H1 (cell line): ENCODE measurements at regions not wholly inside any gene's neighbourhood (a gene's known extent, or its start where the extent isn't known, plus 50 kb on each side); places are given as distances from the start of the nearest gene placed in this dataset.

ENCODE experiments used
- CTCF ChIA-PET: fragments of 300-600 bp; sonication (Branson Sonifier 250); formaldehyde crosslinking; loops from one replicate; lab custom pipeline; 2021; ENCODE audit not compliant: partially characterized antibody; lab: Charles Lee
- POLR2A ChIA-PET: fragments of 300-600 bp; sonication (Branson Sonifier 250); formaldehyde crosslinking; loops from one replicate; lab custom pipeline; 2021; ENCODE audit warnings: inconsistent platforms; ENCODE audit not compliant: partially characterized antibody; lab: Charles Lee
- DNase-seq, 2 experiments: peaks; one replicate each; pipeline versions ENCODE4 v3.0.0 to v3.0.0-alpha.2; 2010 to 2022; ENCODE audit warnings: low spot score in 2 of 2, low read depth in 1 of 2, mixed read lengths in 1 of 2
- FAIRE-seq: peaks from 2 replicates; lab custom pipeline; 2011; peaks lifted over from hg19 to GRCh38; lab: Jason Lieb, UNC
- H2AFZ ChIP-seq: 2 replicates; pipeline ENCODE4 v1.8.1; 2012; ENCODE audit warnings: low read length, inconsistent platforms
- H2AK5ac ChIP-seq: 2 replicates; pipeline ENCODE4 v1.6.1; 2013; ENCODE audit warnings: low read depth, low read length
- H2BK120ac ChIP-seq: replicated peaks from 2 replicates; pipeline ENCODE3; 2013; ENCODE audit warnings: low read depth, low read length, inconsistent platforms
- H2BK12ac ChIP-seq: 2 replicates; pipeline ENCODE4 v1.6.1; 2013; ENCODE audit warnings: low read depth, low read length
- H2BK15ac ChIP-seq: 2 replicates; pipeline ENCODE4 v1.6.1; 2013; ENCODE audit warnings: low read length
- H2BK20ac ChIP-seq: 2 replicates; pipeline ENCODE4 v1.6.1; 2013; ENCODE audit warnings: low read length
- H2BK5ac ChIP-seq: 2 replicates; pipeline ENCODE4 v1.6.1; 2013; ENCODE audit warnings: low read depth, low read length
- H3K14ac ChIP-seq: 2 replicates; pipeline ENCODE4 v1.6.1; 2013; ENCODE audit warnings: inconsistent platforms; ENCODE audit not compliant: insufficient read length
- H3K18ac ChIP-seq: 2 replicates; pipeline ENCODE4 v1.6.1; 2013; ENCODE audit warnings: low read length; ENCODE audit errors: extremely low read depth
- H3K23ac ChIP-seq: 2 replicates; pipeline ENCODE4 v1.6.1; 2013; ENCODE audit warnings: inconsistent platforms; ENCODE audit not compliant: insufficient read length
- H3K23me2 ChIP-seq: 2 replicates; pipeline ENCODE4 v1.6.1; 2013; ENCODE audit warnings: low read depth, low read length
- H3K27ac ChIP-seq: 2 replicates; pipeline ENCODE4 v1.6.1; 2011; ENCODE audit warnings: low read depth, low read length, inconsistent platforms
- H3K27me3 ChIP-seq, 4 experiments: replicated peaks in 1 of 4; 1 replicate in 1 of 4; 2 replicates in 3 of 4; pipeline versions ENCODE4 v1.6.1 to v1.8.1; 2011 to 2013; ENCODE audit warnings: low read length in 3 of 4, mild to moderate bottlenecking in 3 of 4, inconsistent platforms in 2 of 4, mixed read lengths in 2 of 4, moderate library complexity in 1 of 4; ENCODE audit not compliant: control insufficient read depth in 3 of 4, insufficient read depth in 3 of 4; ENCODE audit errors: extremely low read depth in 1 of 4
- H3K36me3 ChIP-seq, 4 experiments: 2 replicates each; pipeline versions ENCODE4 v1.6.1 to v1.8.1; 2011 to 2013; ENCODE audit warnings: mild to moderate bottlenecking in 4 of 4, low read length in 3 of 4, moderate library complexity in 2 of 4, control low read depth in 1 of 4, inconsistent platforms in 1 of 4; ENCODE audit not compliant: insufficient read depth in 4 of 4, control insufficient read depth in 2 of 4
- H3K4ac ChIP-seq: replicated peaks from 2 replicates; pipeline ENCODE3; 2013; ENCODE audit warnings: low read length, low read depth, mixed read lengths, inconsistent platforms; ENCODE audit not compliant: insufficient read length
- H3K4me1 ChIP-seq, 4 experiments: replicated peaks in 1 of 4; 1 replicate in 1 of 4; 2 replicates in 3 of 4; pipeline versions ENCODE4 v1.6.1 to v1.8.1; 2011 to 2013; ENCODE audit warnings: low read length in 3 of 4, inconsistent platforms in 2 of 4, mixed read lengths in 1 of 4; ENCODE audit not compliant: insufficient read depth in 4 of 4, control insufficient read depth in 3 of 4
- H3K4me2 ChIP-seq, 2 experiments: 2 replicates each; pipeline versions ENCODE4 v1.6.1 to v1.8.1; 2011 to 2013; ENCODE audit warnings: low read depth in 2 of 2, low read length in 2 of 2, control low read depth in 1 of 2, inconsistent platforms in 1 of 2, mild to moderate bottlenecking in 1 of 2; ENCODE audit not compliant: insufficient read depth in 1 of 2
- H3K4me3 ChIP-seq, 4 experiments: fragments of 200-600, 300-600 bp in 1 of 4; sonication (generic), shearing (Covaris generic), sonication (Bioruptor Twin) in 1 of 4; 2 replicates each; pipeline versions ENCODE4 v1.5.1 to v1.8.1; 2011 to 2016; ENCODE audit warnings: low read length in 4 of 4, low read depth in 3 of 4, control low read depth in 2 of 4, inconsistent platforms in 2 of 4, mild to moderate bottlenecking in 2 of 4, mixed read lengths in 1 of 4, moderate library complexity in 1 of 4; ENCODE audit not compliant: insufficient read depth in 2 of 4; ENCODE audit errors: extremely low read depth in 1 of 4
- H3K56ac ChIP-seq: replicated peaks from 2 replicates; pipeline ENCODE3; 2013; ENCODE audit warnings: low read depth, mild to moderate bottlenecking, mixed read lengths, low read length, inconsistent platforms; ENCODE audit not compliant: insufficient read length
- H3K79me1 ChIP-seq: 2 replicates; pipeline ENCODE4 v1.6.1; 2013; ENCODE audit warnings: low read depth, low read length, control low read depth
- H3K79me2 ChIP-seq, 2 experiments: 2 replicates each; pipeline versions ENCODE4 v1.6.1 to v1.8.1; 2012 to 2013; ENCODE audit warnings: low read length in 2 of 2, mild to moderate bottlenecking in 2 of 2, inconsistent platforms in 1 of 2; ENCODE audit not compliant: insufficient read depth in 2 of 2, control insufficient read depth in 1 of 2
- H3K9ac ChIP-seq, 4 experiments: replicated peaks in 1 of 4; 1 replicate in 1 of 4; 2 replicates in 3 of 4; pipeline versions ENCODE4 v1.6.1 to v1.8.1; 2011 to 2013; ENCODE audit warnings: low read depth in 3 of 4, low read length in 3 of 4, control low read depth in 2 of 4, mild to moderate bottlenecking in 2 of 4, moderate library complexity in 2 of 4, inconsistent platforms in 1 of 4; ENCODE audit errors: extremely low read depth in 1 of 4
- H3K9me3 ChIP-seq, 2 experiments: 2 replicates each; pipeline versions ENCODE4 v1.6.1 to v1.8.1; 2012 to 2013; ENCODE audit warnings: mild to moderate bottlenecking in 2 of 2, moderate library complexity in 2 of 2, control low read depth in 1 of 2, inconsistent platforms in 1 of 2, low read depth in 1 of 2, low read length in 1 of 2, mixed read lengths in 1 of 2; ENCODE audit not compliant: insufficient read depth in 2 of 2
- H4K20me1 ChIP-seq, 2 experiments: replicated peaks in 1 of 2; 2 replicates each; pipeline versions ENCODE3 to v1.8.1; 2011 to 2013; ENCODE audit warnings: inconsistent platforms in 2 of 2, low read length in 2 of 2, mild to moderate bottlenecking in 1 of 2; ENCODE audit not compliant: insufficient read depth in 2 of 2, control insufficient read depth in 1 of 2
- H4K5ac ChIP-seq: 2 replicates; pipeline ENCODE4 v1.6.1; 2013; ENCODE audit warnings: low read length, low read depth, mixed read lengths, inconsistent platforms; ENCODE audit not compliant: insufficient read length
- H4K8ac ChIP-seq: 2 replicates; pipeline ENCODE4 v1.8.0; 2013; ENCODE audit warnings: mild to moderate bottlenecking, moderate library complexity, low read length, inconsistent platforms; ENCODE audit not compliant: insufficient read depth; ENCODE audit errors: extremely low read depth
- H4K91ac ChIP-seq: replicated peaks from 2 replicates; pipeline ENCODE3; 2013; ENCODE audit warnings: low read length, mixed read lengths, inconsistent platforms; ENCODE audit not compliant: insufficient read length
- ASH2L ChIP-seq: fragments of 200-600, 300-600 bp; sonication (generic); IDR thresholded peaks from one replicate; pipeline ENCODE4 v1.7.1; 2017; ENCODE audit warnings: low read length
- BACH1 ChIP-seq: IDR thresholded peaks from 2 replicates; pipeline ENCODE4 v1.6.1; 2012; ENCODE audit warnings: low read length, improper control_type of control experiment
- CTCF ChIP-seq, 3 experiments: IDR thresholded peaks; 1 replicate in 2 of 3; 2 replicates in 1 of 3; pipeline versions ENCODE4 v1.5.1 to v1.6.1; 2011; ENCODE audit warnings: low read length in 3 of 3, mild to moderate bottlenecking in 3 of 3, inconsistent platforms in 2 of 3, low read depth in 1 of 3, moderate library complexity in 1 of 3; ENCODE audit not compliant: insufficient read depth in 1 of 3; ENCODE audit errors: control extremely low read depth in 1 of 3
- EGR1 ChIP-seq: IDR thresholded peaks from 2 replicates; pipeline ENCODE4 v1.6.1; 2011; ENCODE audit warnings: low read depth, low read length, borderline replicate concordance
- NANOG ChIP-seq: IDR thresholded peaks from 2 replicates; pipeline ENCODE4 v1.6.1; 2011; ENCODE audit warnings: low read length, low read depth, mild to moderate bottlenecking, inconsistent platforms; ENCODE audit not compliant: insufficient read depth, poor library complexity, severe bottlenecking
- PHF8 ChIP-seq: fragments of 200-600 bp; sonication (generic); conservative IDR thresholded peaks from 2 replicates; pipeline ENCODE4 v1.7.1; 2012; ENCODE audit warnings: low read depth, mild to moderate bottlenecking, inconsistent platforms, low read length, moderate library complexity
- POLR2AphosphoS5 ChIP-seq: IDR thresholded peaks from 2 replicates; pipeline ENCODE4 v1.6.1; 2011; ENCODE audit warnings: low read depth, low read length
- RXRA ChIP-seq: IDR thresholded peaks from 2 replicates; pipeline ENCODE4 v1.6.1; 2011; ENCODE audit warnings: low read depth, mild to moderate bottlenecking, low read length, moderate library complexity; ENCODE audit not compliant: insufficient read depth
- SIRT6 ChIP-seq: IDR thresholded peaks from one replicate; pipeline ENCODE4 v1.7.1; 2012; ENCODE audit warnings: low read length, inconsistent platforms
- SRF ChIP-seq: IDR thresholded peaks from 2 replicates; pipeline ENCODE4 v1.6.1; 2011; ENCODE audit warnings: mild to moderate bottlenecking, low read depth, low read length, moderate library complexity
- TAF7 ChIP-seq: optimal IDR thresholded peaks from 2 replicates; pipeline ENCODE3; 2011; ENCODE audit warnings: low read depth, mild to moderate bottlenecking, inconsistent platforms, low read length, moderate library complexity, borderline replicate concordance
- TCF12 ChIP-seq: IDR thresholded peaks from 2 replicates; pipeline ENCODE4 v1.6.1; 2011; ENCODE audit warnings: low read depth, mild to moderate bottlenecking, low read length
- WGBS, 2 experiments: shearing (Covaris generic) in 1 of 2; methylation state at CpG; one replicate each; pipeline versions ENCODE4 v1.1.6 to v1.1.7; 2013 to 2015; ENCODE audit warnings: low lambda C conversion rate in 2 of 2, mixed read lengths in 2 of 2, inconsistent platforms in 1 of 2, low coverage in 1 of 2, missing lambda C conversion rate in 1 of 2; ENCODE audit not compliant: insufficient replicate concordance in 2 of 2, insufficient coverage in 1 of 2, insufficient read length in 1 of 2; ENCODE audit errors: extremely low coverage in 1 of 2, missing lambda C conversion rate in 1 of 2; 5-methylcytosine and 5-hydroxymethylcytosine counted together

- H3K4me1 ChIP-seq, result no peaks in the 10 kb centered on the region
- no peak overlapping the region for H3K4ac ChIP-seq
- H2AK5ac ChIP-seq, result no peak overlapping the region
- no peak for DNase-seq
- H2BK120ac ChIP-seq, result no peak overlapping the region
- no peak overlapping the region for H3K14ac ChIP-seq
- H3K18ac ChIP-seq, result no peak overlapping the region
- no peak overlapping the region for H4K91ac ChIP-seq
- no peak overlapping the region for H2BK20ac ChIP-seq
- no peak overlapping the region for H3K9ac ChIP-seq
- no peaks in the 10 kb centered on the region for H3K36me3 ChIP-seq
- H3K56ac ChIP-seq, result no peak overlapping the region
- no peaks in the 10 kb centered on the region for H3K23me2 ChIP-seq
- H3K79me2 ChIP-seq, result no peaks in the 10 kb centered on the region
- no peak overlapping the region for H3K23ac ChIP-seq
- POLR2A ChIA-PET, result no interaction called here
- no peak overlapping the region for H2AFZ ChIP-seq
- no peak overlapping the region for H3K27ac ChIP-seq
- no peak overlapping the region for H4K8ac ChIP-seq
- no peaks in the 10 kb centered on the region for H3K79me1 ChIP-seq
- no peak overlapping the region for H4K5ac ChIP-seq
- TF ChIP-seq ASH2L (no peak), EGR1 (no peak), BACH1 (no peak), NANOG (no peak), TAF7 (no peak), CTCF (IDR thresholded peaks at IDR 0.05; ENCODE audit: control extremely low read depth in 1 of 3, insufficient read depth in 1 of 3, low read depth in 1 of 3, low read length in 3 of 3) (no peak), SRF (no peak), POLR2AphosphoS5 (no peak), TCF12 (no peak), RXRA (no peak), PHF8 (no peak), SIRT6 (no peak)
- H2BK5ac ChIP-seq, result no peak overlapping the region
- CTCF ChIA-PET, result no interaction called here
- H3K27me3 ChIP-seq, result no peaks in the 10 kb centered on the region
- no peak overlapping the region for H3K4me2 ChIP-seq
- no peak for FAIRE-seq
- H4K20me1 ChIP-seq, result no peaks in the 10 kb centered on the region
- H2BK12ac ChIP-seq, result no peak overlapping the region
- no peaks in the 10 kb centered on the region for H3K9me3 ChIP-seq
- no peak overlapping the region for H3K4me3 ChIP-seq
- H2BK15ac ChIP-seq, result no peak overlapping the region
- WGBS, 2 experiments, result 89% methylated on average over 1 of the region's 1 CpG; no CpG with 5 or more reads in 1 of the 2 experiments
Observed at GRCh38 chr4:20391198-20391597, 139.5 kb downstream of the SLIT2 start.
